ENCODE measurements at regions not wholly inside any gene's neighbourhood (a gene's known extent, or its start where the extent isn't known, plus 50 kb on each side); places are given as distances from the start of the nearest gene placed in this dataset.
"Not testable (repeated sequence)": the region's sequence is repeated elsewhere in the genome, so short reads cannot be mapped to it uniquely, and the experiment has no call there.

GRCh38 chrX:1903236-1903935 is 288.5 kb downstream of the ASMT start:
- Mint-ChIP-seq H3K36me3 (ENCODE audit: insufficient read depth, unreplicated experiment) (no peaks in the 10 kb centered on the region), H3K9me3 (ENCODE audit: unreplicated experiment) (no peaks in the 10 kb centered on the region), H3K4me3 (ENCODE audit: unreplicated experiment) (no peak overlapping the region), H3K27ac (ENCODE audit: low read depth, unreplicated experiment) (no peak overlapping the region), H3K27me3 (ENCODE audit: insufficient read depth, unreplicated experiment) (no peaks in the 10 kb centered on the region), H3K4me1 (ENCODE audit: insufficient read depth, unreplicated experiment) (no peaks in the 10 kb centered on the region)
- DNase-seq (ENCODE audit: unreplicated experiment), result peak; percentile 50
- no TSS peak for BruUV-seq (replicated peaks)
- TF ChIP-seq CTCF (IDR thresholded peaks at IDR 0.05; ENCODE audit: unreplicated experiment), result no peak
- CTCF ChIA-PET, result no interaction called here
- intact Hi-C loops (cut with micrococcal nuclease), result no loop called here
- POLR2A ChIA-PET, result no interaction called here

DNA sequence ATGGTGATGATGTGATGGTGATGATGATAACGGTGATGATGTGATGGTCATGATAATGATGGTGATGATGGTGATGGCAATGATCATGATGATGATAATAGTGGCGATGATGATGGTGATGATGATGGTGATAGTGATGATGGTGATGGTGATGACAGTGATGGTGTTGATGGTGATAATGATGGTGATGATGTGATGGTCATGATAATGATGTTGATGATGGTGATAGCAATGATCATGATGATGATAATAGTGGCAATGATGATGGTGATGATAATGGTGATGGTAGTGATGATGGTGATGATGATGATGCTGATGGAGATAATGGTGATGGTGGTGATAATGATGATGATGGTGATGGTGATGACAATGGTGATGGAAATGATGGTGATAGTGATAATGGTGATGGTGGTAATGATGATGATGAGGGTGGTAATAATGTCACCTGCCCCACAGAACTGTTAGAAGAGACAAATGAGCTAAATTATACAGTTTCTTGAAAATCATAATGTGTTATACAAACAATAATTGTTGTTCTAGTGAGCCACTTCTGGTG is 289.9 kb downstream of the ASMT start:
- Mint-ChIP-seq H3K27ac (ENCODE audit: low read depth, unreplicated experiment) (no peak overlapping the region), H3K27me3 (ENCODE audit: insufficient read depth, unreplicated experiment) (peaks cover 4% of the 10 kb centered on the region), H3K4me3 (ENCODE audit: unreplicated experiment) (no peak overlapping the region), H3K9me3 (ENCODE audit: unreplicated experiment) (peaks cover 2% of the 10 kb centered on the region), H3K4me1 (ENCODE audit: insufficient read depth, unreplicated experiment) (no peaks in the 10 kb centered on the region), H3K36me3 (ENCODE audit: insufficient read depth, unreplicated experiment) (no peaks in the 10 kb centered on the region)
- ChIA-PET CTCF (no interaction called here), POLR2A (no interaction called here)
- no peak for TF ChIP-seq CTCF (IDR thresholded peaks at IDR 0.05; ENCODE audit: unreplicated experiment)
- BruUV-seq (replicated peaks), result no TSS peak
- DNase-seq (ENCODE audit: unreplicated experiment), result no peak
- intact Hi-C loops (cut with micrococcal nuclease), result no loop called here

- CTCF ChIA-PET, result no interaction called here
- no peaks in the 10 kb centered on the region for H3K36me3 Mint-ChIP-seq (ENCODE audit: insufficient read depth, unreplicated experiment)
- no peak for DNase-seq (ENCODE audit: unreplicated experiment)
- intact Hi-C loops (cut with micrococcal nuclease), result no loop called here
- POLR2A ChIA-PET, result no interaction called here
- H3K9me3 Mint-ChIP-seq (ENCODE audit: unreplicated experiment), result peaks cover 15% of the 10 kb centered on the region
- no TSS peak for BruUV-seq (replicated peaks)
- H3K27me3 Mint-ChIP-seq (ENCODE audit: insufficient read depth, unreplicated experiment), result peaks cover 17% of the 10 kb centered on the region
- H3K4me1 Mint-ChIP-seq (ENCODE audit: insufficient read depth, unreplicated experiment), result peaks cover 6% of the 10 kb centered on the region
- no peak overlapping the region for H3K4me3 Mint-ChIP-seq (ENCODE audit: unreplicated experiment)
- no peak overlapping the region for H3K27ac Mint-ChIP-seq (ENCODE audit: low read depth, unreplicated experiment)
- no peak for TF ChIP-seq CTCF (IDR thresholded peaks at IDR 0.05; ENCODE audit: unreplicated experiment)
Observed at GRCh38 chrX:1906028-1906427, 291.2 kb downstream of the ASMT start.

DNA sequence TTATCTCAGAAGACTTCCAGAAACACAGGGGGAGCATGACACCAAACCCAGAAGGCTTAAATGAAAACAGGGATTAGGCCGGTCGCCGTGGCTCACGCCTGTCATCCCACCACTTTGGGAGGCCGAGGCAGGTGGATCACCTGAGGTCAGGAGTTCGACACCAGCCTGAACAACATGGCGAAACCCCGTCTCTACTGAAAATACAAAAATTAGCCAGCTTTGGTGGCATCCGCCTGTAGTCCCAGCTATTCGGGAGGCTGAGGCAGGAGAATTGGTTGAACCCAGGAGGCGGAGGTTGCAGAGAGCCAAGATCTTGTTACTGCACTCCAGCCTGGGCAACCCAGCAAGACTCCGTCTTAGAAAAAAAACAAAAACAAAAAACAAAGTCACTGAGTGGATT is 294.1 kb downstream of the ASMT start:
- POLR2A ChIA-PET; H3K4me1 Mint-ChIP-seq (ENCODE audit: insufficient read depth, unreplicated experiment); H3K4me3 Mint-ChIP-seq (ENCODE audit: unreplicated experiment); DNase-seq (ENCODE audit: unreplicated experiment); CTCF ChIA-PET; intact Hi-C loops (cut with micrococcal nuclease); H3K36me3 Mint-ChIP-seq (ENCODE audit: insufficient read depth, unreplicated experiment); BruUV-seq (replicated peaks); H3K27ac Mint-ChIP-seq (ENCODE audit: low read depth, unreplicated experiment): not testable (repeated sequence)
- H3K27me3 Mint-ChIP-seq (ENCODE audit: insufficient read depth, unreplicated experiment), result peaks cover 28% of the 10 kb centered on the region
- H3K9me3 Mint-ChIP-seq (ENCODE audit: unreplicated experiment), result peaks cover 22% of the 10 kb centered on the region

Measured in MCF 10A (cell line).